ENCODE measurements at regions not wholly inside any gene's neighbourhood (a gene's known extent, or its start where the extent isn't known, plus 50 kb on each side); places are given as distances from the start of the nearest gene placed in this dataset.

GRCh38 chr7:69122953-69123352 is 475.3 kb upstream of the AUTS2 start:
- no peaks in the 10 kb centered on the region for H3K9me3 ChIP-seq (ENCODE audit: control insufficient read depth, insufficient read depth, low read length)
- H3K4me3 ChIP-seq (ENCODE audit: low read length): no peak overlapping the region
- no peaks in the 10 kb centered on the region for H3K9me2 ChIP-seq (replicated peaks; ENCODE audit: control insufficient read depth, low read length)
- H4K20me1 ChIP-seq (ENCODE audit: control insufficient read depth, insufficient read depth, low read depth, low read length): no peaks in the 10 kb centered on the region
- no peak for TF ChIP-seq EZH2phosphoT487 (IDR thresholded peaks at IDR 0.05; ENCODE audit: borderline replicate concordance, low read length)
- TF ChIP-seq CTCF (IDR thresholded peaks at IDR 0.05; ENCODE audit: low read depth, low read length, poor library complexity, severe bottlenecking): no peak
- H3K27ac ChIP-seq (ENCODE audit: low read depth, low read length): no peak overlapping the region
- no peaks in the 10 kb centered on the region for H3F3A ChIP-seq (ENCODE audit: control insufficient read depth, insufficient read depth)
- H3K4me2 ChIP-seq (ENCODE audit: low read length): no peak overlapping the region
- H3K36me3 ChIP-seq (ENCODE audit: control insufficient read depth, low read length): no peaks in the 10 kb centered on the region
- no peaks in the 10 kb centered on the region for H3K27me3 ChIP-seq (ENCODE audit: control insufficient read depth, low read length)
- H3K4me1 ChIP-seq (ENCODE audit: control insufficient read depth, low read length): no peaks in the 10 kb centered on the region
- no peaks in the 10 kb centered on the region for H3K79me2 ChIP-seq (ENCODE audit: control insufficient read depth, low read length)

GRCh38 chr7:69126896-69127479 is 471.3 kb upstream of the AUTS2 start:
- Histone ChIP-seq H3K27me3 (ENCODE audit: control insufficient read depth, low read length) (peaks cover 2% of the 10 kb centered on the region; the same call in 1 of the 2 replicates), H3K27ac (ENCODE audit: low read depth, low read length) (no peak overlapping the region), H3K9me2 (replicated peaks; ENCODE audit: control insufficient read depth, low read length) (no peaks in the 10 kb centered on the region), H3F3A (ENCODE audit: control insufficient read depth, insufficient read depth) (no peaks in the 10 kb centered on the region), H3K9me3 (ENCODE audit: control insufficient read depth, insufficient read depth, low read length) (no peaks in the 10 kb centered on the region), H3K79me2 (ENCODE audit: control insufficient read depth, low read length) (no peaks in the 10 kb centered on the region), H3K36me3 (ENCODE audit: control insufficient read depth, low read length) (no peaks in the 10 kb centered on the region), H3K4me3 (ENCODE audit: low read length) (no peak overlapping the region), H4K20me1 (ENCODE audit: control insufficient read depth, insufficient read depth, low read depth, low read length) (no peaks in the 10 kb centered on the region), H3K4me2 (ENCODE audit: low read length) (no peak overlapping the region), H3K4me1 (ENCODE audit: control insufficient read depth, low read length) (no peaks in the 10 kb centered on the region)
- TF ChIP-seq CTCF (IDR thresholded peaks at IDR 0.05; ENCODE audit: low read depth, low read length, poor library complexity, severe bottlenecking) (no peak), EZH2phosphoT487 (IDR thresholded peaks at IDR 0.05; ENCODE audit: borderline replicate concordance, low read length) (no peak)

- H3K4me3 ChIP-seq (ENCODE audit: low read length): no peak overlapping the region
- H3K36me3 ChIP-seq (ENCODE audit: control insufficient read depth, low read length): no peaks in the 10 kb centered on the region
- H3K9me3 ChIP-seq (ENCODE audit: control insufficient read depth, insufficient read depth, low read length): no peaks in the 10 kb centered on the region
- H3K27me3 ChIP-seq (ENCODE audit: control insufficient read depth, low read length): peaks cover 2% of the 10 kb centered on the region; the same call in 1 of the 2 replicates
- no peaks in the 10 kb centered on the region for H3K4me1 ChIP-seq (ENCODE audit: control insufficient read depth, low read length)
- TF ChIP-seq CTCF (IDR thresholded peaks at IDR 0.05; ENCODE audit: low read depth, low read length, poor library complexity, severe bottlenecking) (no peak), EZH2phosphoT487 (IDR thresholded peaks at IDR 0.05; ENCODE audit: borderline replicate concordance, low read length) (no peak)
- no peaks in the 10 kb centered on the region for H4K20me1 ChIP-seq (ENCODE audit: control insufficient read depth, insufficient read depth, low read depth, low read length)
- no peaks in the 10 kb centered on the region for H3K79me2 ChIP-seq (ENCODE audit: control insufficient read depth, low read length)
- no peak overlapping the region for H3K27ac ChIP-seq (ENCODE audit: low read depth, low read length)
- H3K9me2 ChIP-seq (replicated peaks; ENCODE audit: control insufficient read depth, low read length): no peaks in the 10 kb centered on the region
- no peaks in the 10 kb centered on the region for H3F3A ChIP-seq (ENCODE audit: control insufficient read depth, insufficient read depth)
- no peak overlapping the region for H3K4me2 ChIP-seq (ENCODE audit: low read length)
These were observed 468.8 kb upstream of the AUTS2 start for GRCh38 chr7:69129524-69129923.

Measured in DOHH2 (cell line).